ENCODE measurements at regions not wholly inside any gene's neighbourhood (a gene's known extent, or its start where the extent isn't known, plus 50 kb on each side); places are given as distances from the start of the nearest gene placed in this dataset.

- TF ChIP-seq EZH2 (IDR thresholded peaks at IDR 0.05; ENCODE audit: borderline replicate concordance, low read depth, low read length, severe bottlenecking) (no peak), CTCF (IDR thresholded peaks at IDR 0.05; ENCODE audit: extremely low read depth in 1 of 2, insufficient read depth in 1 of 2, low read depth in 1 of 2, low read length in 2 of 2) (no peak), MAX (IDR thresholded peaks at IDR 0.05; ENCODE audit: insufficient read depth, insufficient read length) (no peak), MYC (IDR thresholded peaks at IDR 0.05; ENCODE audit: low read depth, low read length) (no peak), POLR2AphosphoS5 (IDR thresholded peaks at IDR 0.05; ENCODE audit: insufficient read depth, low read depth, low read length) (no peak), POLR2A (IDR thresholded peaks at IDR 0.05; ENCODE audit: low read depth, low read length) (no peak), FOS (IDR thresholded peaks at IDR 0.05; ENCODE audit: borderline replicate concordance, insufficient read depth, low read length) (no peak), JUN (IDR thresholded peaks at IDR 0.05; ENCODE audit: borderline replicate concordance, insufficient read depth, insufficient read length, low read depth) (no peak)
Observed at GRCh38 chr6:6392214-6393068, 72.0 kb upstream of the F13A1 start.

Measured in endothelial cell of umbilical vein (primary cell).